ENCODE measurements at regions not wholly inside any gene's neighbourhood (a gene's known extent, or its start where the extent isn't known, plus 50 kb on each side); places are given as distances from the start of the nearest gene placed in this dataset.

GRCh38 chr3:160092760-160093159 lies 104.1 kb downstream of the IL12A start:
- intact Hi-C loops (cut with DNase I; ENCODE audit: low total_unique reads): no loop called here
- Histone ChIP-seq H3K9me3 (no peaks in the 10 kb centered on the region), H3K27ac (no peak overlapping the region), H3K4me1 (peaks cover 0 to 7% (median 2%) of the 10 kb centered on the region in 4 donors), H3K36me3 (no peaks in the 10 kb centered on the region), H3K4me3 (no peak overlapping the region), H3K27me3 (no peaks in the 10 kb centered on the region)
- DNase-seq: no peak
- TF ChIP-seq, protein P1, sequence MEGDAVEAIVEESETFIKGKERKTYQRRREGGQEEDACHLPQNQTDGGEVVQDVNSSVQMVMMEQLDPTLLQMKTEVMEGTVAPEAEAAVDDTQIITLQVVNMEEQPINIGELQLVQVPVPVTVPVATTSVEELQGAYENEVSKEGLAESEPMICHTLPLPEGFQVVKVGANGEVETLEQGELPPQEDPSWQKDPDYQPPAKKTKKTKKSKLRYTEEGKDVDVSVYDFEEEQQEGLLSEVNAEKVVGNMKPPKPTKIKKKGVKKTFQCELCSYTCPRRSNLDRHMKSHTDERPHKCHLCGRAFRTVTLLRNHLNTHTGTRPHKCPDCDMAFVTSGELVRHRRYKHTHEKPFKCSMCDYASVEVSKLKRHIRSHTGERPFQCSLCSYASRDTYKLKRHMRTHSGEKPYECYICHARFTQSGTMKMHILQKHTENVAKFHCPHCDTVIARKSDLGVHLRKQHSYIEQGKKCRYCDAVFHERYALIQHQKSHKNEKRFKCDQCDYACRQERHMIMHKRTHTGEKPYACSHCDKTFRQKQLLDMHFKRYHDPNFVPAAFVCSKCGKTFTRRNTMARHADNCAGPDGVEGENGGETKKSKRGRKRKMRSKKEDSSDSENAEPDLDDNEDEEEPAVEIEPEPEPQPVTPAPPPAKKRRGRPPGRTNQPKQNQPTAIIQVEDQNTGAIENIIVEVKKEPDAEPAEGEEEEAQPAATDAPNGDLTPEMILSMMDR (IDR thresholded peaks at IDR 0.05): no peak
- TF ChIP-seq POLR2A (IDR thresholded peaks at IDR 0.05): no peak
- no peak for TF ChIP-seq EP300 (IDR thresholded peaks at IDR 0.05)
- TF ChIP-seq POLR2AphosphoS5 (IDR thresholded peaks at IDR 0.05): no peak
- 95 to 98% (median 97%) methylated on average over 4 of the region's 4 CpGs for WGBS, 5 donors

GRCh38 chr3:160094562-160094961 lies 105.9 kb downstream of the IL12A start:
- intact Hi-C loops (cut with DNase I; ENCODE audit: low total_unique reads): no loop called here
- no peak overlapping the region for H3K27ac ChIP-seq
- DNase-seq: no peak
- TF ChIP-seq, protein P1 (IDR thresholded peaks at IDR 0.05): no peak
- no peak for TF ChIP-seq EP300 (IDR thresholded peaks at IDR 0.05)
- no peaks in the 10 kb centered on the region for H3K27me3 ChIP-seq
- 91 to 97% (median 93%) methylated on average over 4 of the region's 4 CpGs for WGBS, 5 donors
- H3K36me3 ChIP-seq: no peaks in the 10 kb centered on the region
- H3K4me3 ChIP-seq: no peak overlapping the region
- H3K4me1 ChIP-seq: peaks cover 0 to 19% (median 2%) of the 10 kb centered on the region in 4 donors
- no peaks in the 10 kb centered on the region for H3K9me3 ChIP-seq

GRCh38 chr3:160097478-160097877 lies 108.8 kb downstream of the IL12A start:
- TF ChIP-seq EP300 (IDR thresholded peaks at IDR 0.05) (no peak), POLR2AphosphoS5 (IDR thresholded peaks at IDR 0.05) (no peak), POLR2A (IDR thresholded peaks at IDR 0.05) (no peak)
- TF ChIP-seq, protein P1 (IDR thresholded peaks at IDR 0.05): no peak
- no peaks in the 10 kb centered on the region for H3K36me3 ChIP-seq
- WGBS, 5 donors: 60 to 77% (median 73%) methylated on average over 10 to 11 of the region's 11 CpGs
- peak overlapping the region in 2 of 5 donors; percentile 10 to 22 for H3K27ac ChIP-seq
- no peak overlapping the region for H3K4me3 ChIP-seq
- H3K27me3 ChIP-seq: no peaks in the 10 kb centered on the region
- DNase-seq: no peak
- peaks cover 0 to 19% (median 2%) of the 10 kb centered on the region in 4 donors for H3K4me1 ChIP-seq
- intact Hi-C loops (cut with DNase I; ENCODE audit: low total_unique reads): no loop called here
- no peaks in the 10 kb centered on the region for H3K9me3 ChIP-seq

DNA sequence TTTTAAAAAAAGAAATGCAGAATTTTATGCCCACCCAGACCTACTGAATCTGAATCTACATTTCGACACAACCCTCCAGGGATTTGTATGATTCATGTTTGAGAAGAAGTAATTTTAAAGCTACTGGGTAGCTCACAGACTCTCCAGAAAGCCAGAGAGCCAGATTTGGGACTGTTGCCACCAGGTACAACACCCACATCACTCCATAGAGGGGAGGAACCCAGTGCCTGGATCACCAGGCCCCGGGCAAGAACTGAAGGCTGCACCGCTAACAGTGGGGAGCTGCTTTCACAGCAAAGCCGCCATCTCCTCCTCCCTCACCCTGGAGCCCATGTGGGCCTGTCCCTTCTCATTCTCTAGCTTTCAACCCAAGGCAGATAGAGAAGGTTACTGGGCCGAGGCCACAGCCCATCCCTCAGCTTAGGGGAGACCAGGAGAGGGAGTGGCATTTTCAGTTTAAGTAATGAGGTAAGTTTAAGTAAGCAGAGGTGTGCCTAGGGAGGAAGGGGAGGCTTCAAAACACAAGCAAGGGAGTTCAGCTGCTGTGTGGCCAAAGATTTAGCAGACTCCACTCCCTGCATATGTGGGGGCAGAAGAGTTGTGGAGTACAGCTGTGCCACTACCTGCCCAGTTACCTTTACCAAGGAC lies 109.8 kb downstream of the IL12A start:
- 37 to 68% (median 63%) methylated on average over 5 of the region's 5 CpGs for WGBS, 5 donors
- no peak overlapping the region for H3K4me3 ChIP-seq
- intact Hi-C loops (cut with DNase I; ENCODE audit: low total_unique reads): no loop called here

More for the DNA sequence above, 109.8 kb downstream of the IL12A start:
- Histone ChIP-seq H3K4me1 (peaks cover 0 to 19% (median 2%) of the 10 kb centered on the region in 4 donors), H3K9me3 (no peaks in the 10 kb centered on the region), H3K36me3 (no peaks in the 10 kb centered on the region), H3K27ac (peak overlapping the region in 3 of 5 donors; percentile 10 to 34 (median 12)), H3K27me3 (no peaks in the 10 kb centered on the region)
- peak in 1 of 2 donors; percentile 10 for DNase-seq
- TF ChIP-seq POLR2AphosphoS5 (IDR thresholded peaks at IDR 0.05): no peak
- TF ChIP-seq EP300 (IDR thresholded peaks at IDR 0.05): no peak
- no peak for TF ChIP-seq POLR2A (IDR thresholded peaks at IDR 0.05)
- TF ChIP-seq, protein P1 (IDR thresholded peaks at IDR 0.05): no peak

Data from stomach (tissue), 8 donors.